H9 (cell line): ENCODE measurements at regions not wholly inside any gene's neighbourhood (a gene's known extent, or its start where the extent isn't known, plus 50 kb on each side); places are given as distances from the start of the nearest gene placed in this dataset.

Experiments used
- DNase-seq: peaks from one replicate; pipeline ENCODE4 v3.0.0-alpha.2; 2017
- H2AFZ ChIP-seq: one replicate; pipeline ENCODE4 v1.6.1; 2013; ENCODE audit warnings: mild to moderate bottlenecking, low read length, control low read depth, moderate library complexity
- H2AK5ac ChIP-seq: 2 replicates; pipeline ENCODE4 v1.6.1; 2013; ENCODE audit warnings: low read length, control low read depth, mixed read lengths; ENCODE audit not compliant: insufficient read length
- H2BK120ac ChIP-seq: one replicate; pipeline ENCODE4 v1.6.1; 2013; ENCODE audit warnings: low read depth, mild to moderate bottlenecking, low read length, control low read depth, inconsistent platforms; ENCODE audit not compliant: poor library complexity, severe bottlenecking
- H2BK12ac ChIP-seq: 2 replicates; pipeline ENCODE4 v1.6.1; 2013; ENCODE audit warnings: low read length, control low read depth, mixed read lengths, low read depth; ENCODE audit not compliant: insufficient read length
- H2BK15ac ChIP-seq: 2 replicates; pipeline ENCODE4 v1.6.1; 2013; ENCODE audit warnings: low read depth, low read length, control low read depth
- H2BK20ac ChIP-seq: one replicate; pipeline ENCODE4 v1.6.1; 2013; ENCODE audit warnings: low read depth, mild to moderate bottlenecking, low read length, control low read depth, inconsistent platforms; ENCODE audit not compliant: poor library complexity, severe bottlenecking
- H2BK5ac ChIP-seq: 2 replicates; pipeline ENCODE4 v1.6.1; 2013; ENCODE audit warnings: low read length, control low read depth, mixed read lengths; ENCODE audit not compliant: insufficient read length
- H3K14ac ChIP-seq: 2 replicates; pipeline ENCODE4 v1.6.1; 2013; ENCODE audit warnings: low read length, control low read depth; ENCODE audit not compliant: insufficient read depth
- H3K18ac ChIP-seq: 2 replicates; pipeline ENCODE4 v1.6.1; 2013; ENCODE audit warnings: low read depth, mild to moderate bottlenecking, mixed read lengths, low read length, control low read depth; ENCODE audit not compliant: insufficient read length
- H3K23ac ChIP-seq: 2 replicates; pipeline ENCODE4 v1.6.1; 2013; ENCODE audit warnings: low read length, control low read depth, mixed read lengths, low read depth; ENCODE audit not compliant: insufficient read length
- H3K23me2 ChIP-seq: 2 replicates; pipeline ENCODE4 v1.6.1; 2013; ENCODE audit warnings: low read depth, mild to moderate bottlenecking, mixed read lengths, low read length, control low read depth; ENCODE audit not compliant: insufficient read length, poor library complexity, severe bottlenecking
- H3K27ac ChIP-seq: 2 replicates; pipeline ENCODE4 v1.5.1; 2013; ENCODE audit warnings: low read length, control low read depth, mixed read lengths, low read depth; ENCODE audit not compliant: insufficient read length
- H3K27me3 ChIP-seq: 2 replicates; pipeline ENCODE4 v1.6.1; 2013; ENCODE audit warnings: low read length, control low read depth, inconsistent platforms; ENCODE audit not compliant: insufficient read depth
- H3K4ac ChIP-seq: 2 replicates; pipeline ENCODE4 v1.6.1; 2013; ENCODE audit warnings: low read depth, mild to moderate bottlenecking, control low read depth, inconsistent platforms, low read length, moderate library complexity
- H3K4me1 ChIP-seq: 2 replicates; pipeline ENCODE4 v1.6.1; 2013; ENCODE audit warnings: low read length, control low read depth, inconsistent platforms; ENCODE audit not compliant: insufficient read depth
- H3K4me2 ChIP-seq: 2 replicates; pipeline ENCODE4 v1.6.1; 2013; ENCODE audit warnings: low read length, control low read depth, mixed read lengths; ENCODE audit not compliant: insufficient read length, insufficient read depth
- H3K56ac ChIP-seq: 2 replicates; pipeline ENCODE4 v1.6.1; 2013; ENCODE audit warnings: low read depth, mild to moderate bottlenecking, mixed read lengths, low read length, control low read depth; ENCODE audit not compliant: insufficient read length
- H3K79me1 ChIP-seq: 2 replicates; pipeline ENCODE4 v1.6.1; 2013; ENCODE audit warnings: low read depth, mild to moderate bottlenecking, moderate library complexity, low read length, control low read depth, inconsistent platforms; ENCODE audit not compliant: insufficient read depth, poor library complexity, severe bottlenecking
- H3K79me2 ChIP-seq: 2 replicates; pipeline ENCODE4 v1.6.1; 2013; ENCODE audit warnings: low read length, control low read depth, inconsistent platforms; ENCODE audit not compliant: insufficient read depth
- H3K9ac ChIP-seq: 2 replicates; pipeline ENCODE4 v1.6.1; 2013; ENCODE audit warnings: low read length, control low read depth, mixed read lengths; ENCODE audit not compliant: insufficient read length; ENCODE audit errors: extremely low read depth
- H3K9me3 ChIP-seq: one replicate; pipeline ENCODE4 v1.6.1; 2013; ENCODE audit warnings: low read depth, low read length, inconsistent platforms; ENCODE audit not compliant: control insufficient read depth
- H3T11ph ChIP-seq: one replicate; pipeline ENCODE4 v1.6.1; 2013; ENCODE audit warnings: mild to moderate bottlenecking, low read length, control low read depth, inconsistent platforms
- H4K20me1 ChIP-seq: one replicate; pipeline ENCODE4 v1.6.1; 2013; ENCODE audit not compliant: control insufficient read depth, insufficient read length, insufficient read depth
- H4K5ac ChIP-seq: 2 replicates; pipeline ENCODE4 v1.6.1; 2013; ENCODE audit warnings: low read depth, mild to moderate bottlenecking, mixed read lengths, low read length, control low read depth; ENCODE audit not compliant: insufficient read length
- H4K8ac ChIP-seq: replicated peaks from 2 replicates; pipeline ENCODE4 v1.6.1; 2013; ENCODE audit warnings: low read length, control low read depth, mixed read lengths, low read depth; ENCODE audit not compliant: insufficient read length
- H4K91ac ChIP-seq: 2 replicates; pipeline ENCODE4 v1.6.1; 2013; ENCODE audit warnings: low read depth, mild to moderate bottlenecking, moderate library complexity, mixed read lengths, low read length, control low read depth; ENCODE audit not compliant: insufficient read length
- H3K27ac Mint-ChIP-seq, 3 experiments: 2 replicates in 2 of 3; 3 replicates in 1 of 3; pipeline ENCODE4 v1.8.0; 2020 to 2021; ENCODE audit warnings: mixed read lengths in 3 of 3, mild to moderate bottlenecking in 1 of 3, moderate library complexity in 1 of 3
- H3K27me3 Mint-ChIP-seq: 2 replicates; pipeline ENCODE4 v1.8.0; 2021; ENCODE audit warnings: low read depth, mild to moderate bottlenecking, moderate library complexity, mixed read lengths
- H3K36me3 Mint-ChIP-seq, 3 experiments: 2 replicates in 2 of 3; 3 replicates in 1 of 3; pipeline ENCODE4 v1.8.0; 2020 to 2021; ENCODE audit warnings: low read depth in 3 of 3, mixed read lengths in 3 of 3; ENCODE audit not compliant: insufficient read depth in 1 of 3
- H3K4me1 Mint-ChIP-seq, 2 experiments: 2 replicates each; pipeline ENCODE4 v1.8.0; 2020; ENCODE audit warnings: mixed read lengths in 2 of 2
- H3K4me3 Mint-ChIP-seq, 2 experiments: 2 replicates in 1 of 2; 3 replicates in 1 of 2; pipeline ENCODE4 v1.8.0; 2020 to 2021; ENCODE audit warnings: mild to moderate bottlenecking in 2 of 2, mixed read lengths in 2 of 2, moderate library complexity in 1 of 2
- H3K9me3 Mint-ChIP-seq, 2 experiments: 2 replicates in 1 of 2; 3 replicates in 1 of 2; pipeline ENCODE4 v1.8.0; 2020; ENCODE audit warnings: mild to moderate bottlenecking in 2 of 2, mixed read lengths in 2 of 2, moderate library complexity in 1 of 2
- CTCF ChIP-seq: fragments of 200-600 bp; sonication (generic); conservative IDR thresholded peaks from 3 replicates; pipeline ENCODE4 v1.8.0; 2021; ENCODE audit warnings: antibody characterized with exemption, mild to moderate bottlenecking
- WGBS: extraction: QIAGEN DNeasy Blood & Tissue Kit; methylation state at CpG from one replicate; pipeline ENCODE4 v1.1.7; 2013; ENCODE audit warnings: missing lambda C conversion rate, low lambda C conversion rate, mixed read lengths; ENCODE audit not compliant: insufficient read length; ENCODE audit errors: extremely low coverage; 5-methylcytosine and 5-hydroxymethylcytosine counted together

DNA sequence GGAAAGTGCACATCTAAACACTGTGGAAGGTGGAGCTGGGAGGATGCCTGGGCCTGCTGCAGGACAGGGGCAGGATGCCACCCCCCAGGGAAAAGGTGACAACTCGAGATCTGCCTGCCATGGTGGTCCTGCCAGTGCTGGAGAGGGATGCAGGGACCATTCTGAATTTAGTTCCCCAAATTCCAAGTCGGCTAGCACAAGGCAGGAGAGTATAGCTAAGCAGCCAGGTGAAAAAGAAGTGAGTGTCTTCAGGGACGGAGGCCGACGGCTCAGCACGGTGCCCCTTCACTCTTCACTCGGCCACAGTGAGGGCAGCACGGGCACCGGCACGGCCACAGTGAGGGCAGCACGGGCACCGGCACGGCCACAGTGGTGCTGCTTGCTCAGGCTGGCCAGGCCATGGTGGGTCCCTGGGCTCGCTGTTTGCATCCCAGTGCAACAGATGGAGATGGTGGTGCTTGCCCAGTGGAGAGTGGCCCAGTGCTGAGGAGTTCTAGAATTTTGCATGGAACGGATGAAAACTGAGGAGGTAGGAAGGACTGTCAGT lies 161.3 kb upstream of the SHH start:
- Mint-ChIP-seq H3K4me1 (peaks cover 8 to 12% of the 10 kb centered on the region in 2 experiments), H3K36me3 (no peaks in the 10 kb centered on the region), H3K4me3 (no peak overlapping the region), H3K27ac (no peak overlapping the region), H3K9me3 (no peaks in the 10 kb centered on the region), H3K27me3 (peaks cover 6% of the 10 kb centered on the region)
- Histone ChIP-seq H4K91ac (no peak overlapping the region), H3K79me1 (no peaks in the 10 kb centered on the region), H2BK120ac (no peak overlapping the region), H2BK5ac (no peak overlapping the region), H3K27ac (no peak overlapping the region), H3K18ac (no peak overlapping the region), H3K4me1 (no peaks in the 10 kb centered on the region), H2BK12ac (no peak overlapping the region), H3K14ac (no peak overlapping the region; the same call in 1 of the 2 replicates), H2BK20ac (no peak overlapping the region), H2AK5ac (no peak overlapping the region), H3K23ac (no peak overlapping the region), H3T11ph (no peak overlapping the region), H4K8ac (no peak overlapping the region), H4K5ac (no peak overlapping the region), H3K9me3 (no peaks in the 10 kb centered on the region), H3K79me2 (no peaks in the 10 kb centered on the region), H3K9ac (no peak overlapping the region), H3K4ac (no peak overlapping the region), H2AFZ (no peak overlapping the region), H3K27me3 (no peaks in the 10 kb centered on the region), H2BK15ac (no peak overlapping the region), H3K4me2 (no peak overlapping the region), H3K23me2 (no peaks in the 10 kb centered on the region), H3K56ac (no peak overlapping the region), H4K20me1 (no peaks in the 10 kb centered on the region)
- no CpG with 5 or more reads among the region's 15 CpGs for WGBS
- peak; percentile 12 for DNase-seq
- TF ChIP-seq CTCF: no peak
